Astrocyte (in vitro differentiated cells and primary cell): ENCODE measurements at regions not wholly inside any gene's neighbourhood (a gene's known extent, or its start where the extent isn't known, plus 50 kb on each side); places are given as distances from the start of the nearest gene placed in this dataset.

ENCODE experiments used
- DNase-seq: peaks from one replicate; pipeline ENCODE4 v3.0.0-alpha.2; 2010; ENCODE audit warnings: low read depth
- FAIRE-seq: peaks from 2 replicates; lab custom pipeline; 2011; peaks lifted over from hg19 to GRCh38; lab: Jason Lieb, UNC
- H2AFZ ChIP-seq: 2 replicates; pipeline ENCODE4 v1.6.0; 2012; ENCODE audit warnings: low read depth, low read length, inconsistent platforms
- H3K27ac ChIP-seq: 2 replicates; pipeline ENCODE4 v1.5.1; 2011; ENCODE audit warnings: low read depth, low read length, inconsistent platforms
- H3K27me3 ChIP-seq: 2 replicates; pipeline ENCODE4 v1.6.0; 2011; ENCODE audit warnings: low read length, inconsistent platforms; ENCODE audit not compliant: insufficient read depth
- H3K36me3 ChIP-seq: 2 replicates; pipeline ENCODE4 v1.5.1; 2011; ENCODE audit warnings: low read length, inconsistent platforms; ENCODE audit not compliant: insufficient read depth
- H3K4me1 ChIP-seq: 2 replicates; pipeline ENCODE4 v1.5.1; 2011; ENCODE audit warnings: low read length, inconsistent platforms; ENCODE audit not compliant: insufficient read depth
- H3K4me2 ChIP-seq: 2 replicates; pipeline ENCODE4 v1.6.0; 2012; ENCODE audit warnings: low read length, inconsistent platforms
- H3K4me3 ChIP-seq: 2 replicates; pipeline ENCODE4 v1.5.1; 2011; ENCODE audit warnings: low read depth, mild to moderate bottlenecking, low read length, inconsistent platforms; ENCODE audit not compliant: insufficient read depth
- H3K79me2 ChIP-seq: 2 replicates; pipeline ENCODE4 v1.6.0; 2012; ENCODE audit warnings: mild to moderate bottlenecking, low read length, inconsistent platforms; ENCODE audit not compliant: insufficient read depth
- H3K9ac ChIP-seq: 2 replicates; pipeline ENCODE4 v1.6.0; 2012; ENCODE audit warnings: mild to moderate bottlenecking, low read length, inconsistent platforms
- H3K9me3 ChIP-seq: 2 replicates; pipeline ENCODE4 v1.5.1; 2012; ENCODE audit warnings: low read depth, mild to moderate bottlenecking, low read length, inconsistent platforms; ENCODE audit not compliant: insufficient read depth
- H4K20me1 ChIP-seq: 2 replicates; pipeline ENCODE4 v1.6.0; 2012; ENCODE audit warnings: low read length, inconsistent platforms; ENCODE audit not compliant: insufficient read depth
- H3K27ac Mint-ChIP-seq: one replicate; pipeline ENCODE4 v1.8.0; 2021; ENCODE audit warnings: mild to moderate bottlenecking, mixed read lengths; ENCODE audit not compliant: unreplicated experiment
- H3K27me3 Mint-ChIP-seq: one replicate; pipeline ENCODE4 v1.8.0; 2021; ENCODE audit warnings: low read depth, mixed read lengths; ENCODE audit not compliant: unreplicated experiment
- H3K36me3 Mint-ChIP-seq: one replicate; pipeline ENCODE4 v1.8.0; 2021; ENCODE audit warnings: low read depth, mixed read lengths; ENCODE audit not compliant: unreplicated experiment
- H3K4me1 Mint-ChIP-seq: one replicate; pipeline ENCODE4 v1.8.0; 2021; ENCODE audit warnings: low read depth, mixed read lengths; ENCODE audit not compliant: unreplicated experiment
- H3K4me3 Mint-ChIP-seq: one replicate; pipeline ENCODE4 v1.8.0; 2021; ENCODE audit warnings: mild to moderate bottlenecking, moderate library complexity, mixed read lengths; ENCODE audit not compliant: unreplicated experiment
- H3K9me3 Mint-ChIP-seq: one replicate; pipeline ENCODE4 v1.8.0; 2021; ENCODE audit warnings: mild to moderate bottlenecking, mixed read lengths; ENCODE audit not compliant: unreplicated experiment
- EZH2 ChIP-seq: IDR thresholded peaks from 2 replicates; pipeline ENCODE4 v1.6.1; 2012; ENCODE audit warnings: mild to moderate bottlenecking, low read length, inconsistent platforms; ENCODE audit not compliant: insufficient read depth
- TF ChIP-seq, protein P1 (sequence below): IDR thresholded peaks from 2 replicates; pipeline ENCODE4 v1.5.1; 2011; ENCODE audit warnings: low read depth, mild to moderate bottlenecking, inconsistent platforms, low read length, moderate library complexity; ENCODE audit not compliant: insufficient read depth

DNA sequence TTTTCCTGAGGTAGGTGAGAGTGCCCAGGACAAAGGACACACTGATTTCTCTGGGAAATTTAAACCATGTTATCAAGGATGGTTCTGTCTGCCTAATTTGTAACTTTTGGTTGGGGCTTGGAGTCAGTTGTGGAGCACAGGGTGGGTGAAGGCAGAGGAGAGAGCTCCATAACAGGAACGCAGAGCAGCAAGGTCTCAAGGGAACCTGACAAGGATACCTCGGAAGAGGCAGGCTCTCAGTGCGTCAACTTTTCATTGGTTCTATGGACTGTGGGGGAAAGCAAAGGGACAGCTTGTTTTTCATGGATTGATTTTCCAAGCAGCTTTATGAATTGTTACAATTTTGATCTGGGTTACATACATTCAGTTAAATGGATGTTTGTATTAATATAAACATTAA lies 110.4 kb downstream of the SLIT2 start:
- no peak overlapping the region for H3K9ac ChIP-seq
- H3K9me3 ChIP-seq, result no peaks in the 10 kb centered on the region
- H3K36me3 Mint-ChIP-seq, result no peaks in the 10 kb centered on the region
- H3K27ac Mint-ChIP-seq, result no peak overlapping the region
- no peak overlapping the region for H3K27ac ChIP-seq
- no peak for TF ChIP-seq EZH2
- TF ChIP-seq, protein P1, sequence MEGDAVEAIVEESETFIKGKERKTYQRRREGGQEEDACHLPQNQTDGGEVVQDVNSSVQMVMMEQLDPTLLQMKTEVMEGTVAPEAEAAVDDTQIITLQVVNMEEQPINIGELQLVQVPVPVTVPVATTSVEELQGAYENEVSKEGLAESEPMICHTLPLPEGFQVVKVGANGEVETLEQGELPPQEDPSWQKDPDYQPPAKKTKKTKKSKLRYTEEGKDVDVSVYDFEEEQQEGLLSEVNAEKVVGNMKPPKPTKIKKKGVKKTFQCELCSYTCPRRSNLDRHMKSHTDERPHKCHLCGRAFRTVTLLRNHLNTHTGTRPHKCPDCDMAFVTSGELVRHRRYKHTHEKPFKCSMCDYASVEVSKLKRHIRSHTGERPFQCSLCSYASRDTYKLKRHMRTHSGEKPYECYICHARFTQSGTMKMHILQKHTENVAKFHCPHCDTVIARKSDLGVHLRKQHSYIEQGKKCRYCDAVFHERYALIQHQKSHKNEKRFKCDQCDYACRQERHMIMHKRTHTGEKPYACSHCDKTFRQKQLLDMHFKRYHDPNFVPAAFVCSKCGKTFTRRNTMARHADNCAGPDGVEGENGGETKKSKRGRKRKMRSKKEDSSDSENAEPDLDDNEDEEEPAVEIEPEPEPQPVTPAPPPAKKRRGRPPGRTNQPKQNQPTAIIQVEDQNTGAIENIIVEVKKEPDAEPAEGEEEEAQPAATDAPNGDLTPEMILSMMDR, result no peak
- H3K36me3 ChIP-seq, result no peaks in the 10 kb centered on the region
- no peaks in the 10 kb centered on the region for H3K79me2 ChIP-seq
- DNase-seq, result no peak
- H3K27me3 ChIP-seq, result no peaks in the 10 kb centered on the region
- no peaks in the 10 kb centered on the region for H3K4me1 ChIP-seq
- H3K4me3 Mint-ChIP-seq, result no peak overlapping the region
- no peaks in the 10 kb centered on the region for H3K9me3 Mint-ChIP-seq
- no peak overlapping the region for H3K4me2 ChIP-seq
- no peaks in the 10 kb centered on the region for H3K4me1 Mint-ChIP-seq
- no peaks in the 10 kb centered on the region for H3K27me3 Mint-ChIP-seq
- no peak for FAIRE-seq
- no peak overlapping the region for H3K4me3 ChIP-seq
- H4K20me1 ChIP-seq, result no peaks in the 10 kb centered on the region
- no peak overlapping the region for H2AFZ ChIP-seq

DNA sequence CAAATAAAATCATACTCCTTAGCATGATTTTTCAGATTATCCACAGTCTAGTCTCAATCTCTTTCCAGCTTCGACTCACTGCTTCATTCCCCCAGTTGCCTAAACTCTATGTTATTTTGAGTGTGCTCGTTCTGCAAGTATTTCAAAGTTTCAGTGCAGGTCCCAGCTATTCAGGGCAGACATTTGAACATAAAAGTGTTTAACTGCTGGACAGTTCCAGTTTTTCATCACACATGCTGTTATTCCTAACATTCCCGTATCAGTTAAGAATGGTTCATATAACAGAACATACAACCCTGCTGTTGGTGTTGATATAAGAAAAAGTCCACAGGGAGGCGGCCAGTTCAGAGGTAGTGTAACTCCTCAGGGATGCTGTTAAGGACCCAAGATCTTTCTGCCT lies 113.3 kb downstream of the SLIT2 start:
- Mint-ChIP-seq H3K4me3 (no peak overlapping the region), H3K36me3 (no peaks in the 10 kb centered on the region), H3K27ac (no peak overlapping the region), H3K4me1 (peaks cover 5% of the 10 kb centered on the region), H3K9me3 (no peaks in the 10 kb centered on the region), H3K27me3 (no peaks in the 10 kb centered on the region)
- H3K27ac ChIP-seq, result no peak overlapping the region
- H3K27me3 ChIP-seq, result no peaks in the 10 kb centered on the region
- no peaks in the 10 kb centered on the region for H3K9me3 ChIP-seq
- no peaks in the 10 kb centered on the region for H3K79me2 ChIP-seq
- no peak overlapping the region for H3K9ac ChIP-seq
- FAIRE-seq (no peak), DNase-seq (no peak)
- TF ChIP-seq, protein P1, result no peak
- TF ChIP-seq EZH2, result no peak
- H4K20me1 ChIP-seq, result no peaks in the 10 kb centered on the region
- no peak overlapping the region for H3K4me2 ChIP-seq
- H3K36me3 ChIP-seq, result no peaks in the 10 kb centered on the region
- H3K4me3 ChIP-seq, result no peak overlapping the region
- no peaks in the 10 kb centered on the region for H3K4me1 ChIP-seq
- H2AFZ ChIP-seq, result no peak overlapping the region

DNA sequence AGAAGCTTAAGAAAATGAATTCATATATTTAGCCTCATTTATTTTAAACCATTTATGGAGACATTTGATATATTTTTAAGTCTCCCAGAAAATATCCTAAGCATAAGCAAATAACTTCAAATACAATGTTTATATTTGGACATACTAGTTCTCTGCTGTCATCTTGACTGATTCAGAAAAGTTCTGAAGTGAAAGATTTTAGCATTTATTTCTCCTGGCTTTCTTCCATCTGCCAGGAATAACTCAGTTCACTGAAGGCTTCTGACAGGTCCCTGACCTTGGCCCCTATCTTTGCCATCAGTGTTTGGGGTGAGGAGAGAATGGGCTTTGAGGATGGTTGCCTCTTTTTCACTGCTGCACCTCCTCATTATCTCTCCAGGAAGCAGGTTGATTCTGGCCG lies 115.7 kb downstream of the SLIT2 start:
- no peak for TF ChIP-seq EZH2
- TF ChIP-seq, protein P1, result no peak
- H3K9me3 ChIP-seq, result no peaks in the 10 kb centered on the region
- Mint-ChIP-seq H3K4me1 (peaks cover 5% of the 10 kb centered on the region), H3K36me3 (no peaks in the 10 kb centered on the region), H3K4me3 (no peak overlapping the region), H3K9me3 (no peaks in the 10 kb centered on the region), H3K27ac (no peak overlapping the region), H3K27me3 (no peaks in the 10 kb centered on the region)
- H3K4me2 ChIP-seq, result no peak overlapping the region
- no peaks in the 10 kb centered on the region for H3K79me2 ChIP-seq
- H2AFZ ChIP-seq, result no peak overlapping the region
- H3K9ac ChIP-seq, result no peak overlapping the region
- no peaks in the 10 kb centered on the region for H4K20me1 ChIP-seq
- H3K4me1 ChIP-seq, result no peaks in the 10 kb centered on the region
- no peak overlapping the region for H3K27ac ChIP-seq
- no peaks in the 10 kb centered on the region for H3K36me3 ChIP-seq
- DNase-seq (no peak), FAIRE-seq (no peak)
- no peak overlapping the region for H3K4me3 ChIP-seq
- H3K27me3 ChIP-seq, result no peaks in the 10 kb centered on the region
